GM23338 (cell line): ENCODE measurements at regions not wholly inside any gene's neighbourhood (a gene's known extent, or its start where the extent isn't known, plus 50 kb on each side); places are given as distances from the start of the nearest gene placed in this dataset.

Source experiments
- ATAC-seq: fragments of 200-7000 bp; cut with Tn5 transposase; 3 replicates; pipeline ENCODE4 v1.9.1; 2020
- DNase-seq: peaks from one replicate; pipeline ENCODE4 v3.0.0-alpha.2; 2015; ENCODE audit warnings: low spot score
- H2AFZ ChIP-seq: fragments of 200-600 bp; sonication (generic); 2 replicates; pipeline ENCODE4 v1.8.0; 2016; ENCODE audit warnings: antibody characterized with exemption, mild to moderate bottlenecking, moderate library complexity
- H3F3A ChIP-seq: fragments of 200-600 bp; sonication (generic); replicated peaks from 2 replicates; pipeline ENCODE4 v1.8.0; 2017; ENCODE audit warnings: antibody characterized with exemption, mixed run types, low read depth
- H3K27ac ChIP-seq: fragments of 200-600 bp; sonication (generic); 2 replicates; pipeline ENCODE4 v1.6.1; 2016; ENCODE audit warnings: low read depth
- H3K27me3 ChIP-seq: fragments of 200-600 bp; sonication (generic); 2 replicates; pipeline ENCODE4 v1.8.0; 2016; ENCODE audit warnings: mild to moderate bottlenecking, mixed run types, moderate library complexity; ENCODE audit not compliant: insufficient read depth
- H3K36me3 ChIP-seq: fragments of 200-600 bp; sonication (generic); 2 replicates; pipeline ENCODE4 v1.8.0; 2016; ENCODE audit warnings: mild to moderate bottlenecking; ENCODE audit not compliant: insufficient read depth
- H3K4me1 ChIP-seq: fragments of 200-600 bp; sonication (generic); 2 replicates; pipeline ENCODE4 v1.8.0; 2016; ENCODE audit warnings: mild to moderate bottlenecking, moderate library complexity; ENCODE audit not compliant: insufficient read depth
- H3K4me2 ChIP-seq: fragments of 200-600 bp; sonication (generic); 2 replicates; pipeline ENCODE4 v1.7.1; 2017; ENCODE audit warnings: mixed run types
- H3K4me3 ChIP-seq: fragments of 200-600 bp; sonication (generic); 2 replicates; pipeline ENCODE4 v1.6.1; 2016; ENCODE audit warnings: mixed run types
- H3K79me2 ChIP-seq: fragments of 200-600 bp; sonication (generic); replicated peaks from 2 replicates; pipeline ENCODE4 v1.8.0; 2017; ENCODE audit warnings: mild to moderate bottlenecking; ENCODE audit not compliant: insufficient read depth
- H3K9me2 ChIP-seq: fragments of 200-600 bp; sonication (generic); 2 replicates; pipeline ENCODE4 v1.8.0; 2017; ENCODE audit not compliant: insufficient read depth
- H4K20me1 ChIP-seq: fragments of 200-600 bp; sonication (generic); replicated peaks from 2 replicates; pipeline ENCODE4 v1.8.0; 2017; ENCODE audit warnings: mild to moderate bottlenecking; ENCODE audit not compliant: insufficient read depth
- H3K27ac Mint-ChIP-seq: 2 replicates; pipeline ENCODE4 v1.8.0; 2020; ENCODE audit warnings: inconsistent platforms, mild to moderate bottlenecking, moderate library complexity, mixed read lengths
- H3K27me3 Mint-ChIP-seq: 3 replicates; pipeline ENCODE4 v1.8.0; 2022; ENCODE audit warnings: low read depth, mild to moderate bottlenecking, moderate library complexity, mixed read lengths, inconsistent platforms; ENCODE audit not compliant: insufficient read depth, poor library complexity
- H3K36me3 Mint-ChIP-seq: 3 replicates; pipeline ENCODE4 v1.8.0; 2021; ENCODE audit warnings: low read depth, mild to moderate bottlenecking, inconsistent platforms, moderate library complexity, mixed read lengths
- H3K4me1 Mint-ChIP-seq: 3 replicates; pipeline ENCODE4 v1.8.0; 2020; ENCODE audit warnings: mild to moderate bottlenecking, inconsistent platforms, mixed read lengths
- H3K4me3 Mint-ChIP-seq: 3 replicates; pipeline ENCODE4 v1.8.0; 2021; ENCODE audit warnings: moderate library complexity, mild to moderate bottlenecking, inconsistent platforms, mixed read lengths
- H3K9me3 Mint-ChIP-seq: 3 replicates; pipeline ENCODE4 v1.8.0; 2020; ENCODE audit warnings: moderate library complexity, mild to moderate bottlenecking, inconsistent platforms, mixed read lengths
- EZH2 ChIP-seq: fragments of 200-600 bp; sonication (generic); IDR thresholded peaks from one replicate; pipeline ENCODE4 v1.8.0; 2017; ENCODE audit warnings: antibody characterized with exemption, mild to moderate bottlenecking, low read depth; ENCODE audit not compliant: unreplicated experiment
- NANOG ChIP-seq: IDR thresholded peaks from 2 replicates; pipeline ENCODE4 v1.6.1; 2016; ENCODE audit warnings: antibody characterized with exemption, borderline replicate concordance
- POLR2AphosphoS5 ChIP-seq: IDR thresholded peaks from 2 replicates; pipeline ENCODE4 v1.6.1; 2016; ENCODE audit warnings: antibody characterized with exemption, low read depth
- STAT1 ChIP-seq: IDR thresholded peaks from one replicate; pipeline ENCODE4 v1.6.1; 2016; ENCODE audit warnings: antibody characterized with exemption; ENCODE audit not compliant: unreplicated experiment
- ZNF114 ChIP-seq: fragments of 250-450 bp; sonication (Bioruptor Pico); IDR thresholded peaks from 2 replicates; pipeline ENCODE4 v1.5.0; 2020; ENCODE audit warnings: mild to moderate bottlenecking, moderate library complexity
- ZNF331 ChIP-seq: fragments of 250-450 bp; sonication (Bioruptor Pico); IDR thresholded peaks from 2 replicates; pipeline ENCODE4 v1.5.0; 2020; ENCODE audit warnings: low read depth, mild to moderate bottlenecking, moderate library complexity
- TF ChIP-seq, protein P1 (sequence below): fragments of 250-450 bp; sonication (Bioruptor Pico); IDR thresholded peaks from 2 replicates; pipeline ENCODE4 v1.5.0; 2020; ENCODE audit warnings: mild to moderate bottlenecking, moderate library complexity
- TF ChIP-seq, protein P2 (sequence below): IDR thresholded peaks from one replicate; pipeline ENCODE4 v1.6.1; 2018; ENCODE audit warnings: antibody characterized with exemption; ENCODE audit not compliant: unreplicated experiment

DNA sequence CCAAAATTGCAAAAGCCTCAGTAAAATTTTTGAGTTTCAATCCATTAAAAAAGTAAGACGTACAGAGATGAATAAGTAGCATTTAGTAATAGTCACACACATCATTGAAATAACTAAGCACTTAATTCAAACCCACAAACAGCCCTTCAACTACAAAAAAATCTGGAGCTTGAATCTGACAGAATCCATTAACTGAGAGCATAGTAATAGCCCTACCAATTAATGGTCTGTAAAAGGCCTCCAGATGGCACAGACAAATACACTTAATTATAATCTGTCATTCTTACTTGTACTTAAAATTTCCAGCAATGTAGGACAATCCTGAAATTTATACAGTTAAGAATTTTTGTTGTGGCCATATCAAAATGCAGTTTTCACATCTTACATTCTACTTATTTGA, 246.9 kb downstream of the VGLL3 start (continued):
- TF ChIP-seq, protein P1, sequence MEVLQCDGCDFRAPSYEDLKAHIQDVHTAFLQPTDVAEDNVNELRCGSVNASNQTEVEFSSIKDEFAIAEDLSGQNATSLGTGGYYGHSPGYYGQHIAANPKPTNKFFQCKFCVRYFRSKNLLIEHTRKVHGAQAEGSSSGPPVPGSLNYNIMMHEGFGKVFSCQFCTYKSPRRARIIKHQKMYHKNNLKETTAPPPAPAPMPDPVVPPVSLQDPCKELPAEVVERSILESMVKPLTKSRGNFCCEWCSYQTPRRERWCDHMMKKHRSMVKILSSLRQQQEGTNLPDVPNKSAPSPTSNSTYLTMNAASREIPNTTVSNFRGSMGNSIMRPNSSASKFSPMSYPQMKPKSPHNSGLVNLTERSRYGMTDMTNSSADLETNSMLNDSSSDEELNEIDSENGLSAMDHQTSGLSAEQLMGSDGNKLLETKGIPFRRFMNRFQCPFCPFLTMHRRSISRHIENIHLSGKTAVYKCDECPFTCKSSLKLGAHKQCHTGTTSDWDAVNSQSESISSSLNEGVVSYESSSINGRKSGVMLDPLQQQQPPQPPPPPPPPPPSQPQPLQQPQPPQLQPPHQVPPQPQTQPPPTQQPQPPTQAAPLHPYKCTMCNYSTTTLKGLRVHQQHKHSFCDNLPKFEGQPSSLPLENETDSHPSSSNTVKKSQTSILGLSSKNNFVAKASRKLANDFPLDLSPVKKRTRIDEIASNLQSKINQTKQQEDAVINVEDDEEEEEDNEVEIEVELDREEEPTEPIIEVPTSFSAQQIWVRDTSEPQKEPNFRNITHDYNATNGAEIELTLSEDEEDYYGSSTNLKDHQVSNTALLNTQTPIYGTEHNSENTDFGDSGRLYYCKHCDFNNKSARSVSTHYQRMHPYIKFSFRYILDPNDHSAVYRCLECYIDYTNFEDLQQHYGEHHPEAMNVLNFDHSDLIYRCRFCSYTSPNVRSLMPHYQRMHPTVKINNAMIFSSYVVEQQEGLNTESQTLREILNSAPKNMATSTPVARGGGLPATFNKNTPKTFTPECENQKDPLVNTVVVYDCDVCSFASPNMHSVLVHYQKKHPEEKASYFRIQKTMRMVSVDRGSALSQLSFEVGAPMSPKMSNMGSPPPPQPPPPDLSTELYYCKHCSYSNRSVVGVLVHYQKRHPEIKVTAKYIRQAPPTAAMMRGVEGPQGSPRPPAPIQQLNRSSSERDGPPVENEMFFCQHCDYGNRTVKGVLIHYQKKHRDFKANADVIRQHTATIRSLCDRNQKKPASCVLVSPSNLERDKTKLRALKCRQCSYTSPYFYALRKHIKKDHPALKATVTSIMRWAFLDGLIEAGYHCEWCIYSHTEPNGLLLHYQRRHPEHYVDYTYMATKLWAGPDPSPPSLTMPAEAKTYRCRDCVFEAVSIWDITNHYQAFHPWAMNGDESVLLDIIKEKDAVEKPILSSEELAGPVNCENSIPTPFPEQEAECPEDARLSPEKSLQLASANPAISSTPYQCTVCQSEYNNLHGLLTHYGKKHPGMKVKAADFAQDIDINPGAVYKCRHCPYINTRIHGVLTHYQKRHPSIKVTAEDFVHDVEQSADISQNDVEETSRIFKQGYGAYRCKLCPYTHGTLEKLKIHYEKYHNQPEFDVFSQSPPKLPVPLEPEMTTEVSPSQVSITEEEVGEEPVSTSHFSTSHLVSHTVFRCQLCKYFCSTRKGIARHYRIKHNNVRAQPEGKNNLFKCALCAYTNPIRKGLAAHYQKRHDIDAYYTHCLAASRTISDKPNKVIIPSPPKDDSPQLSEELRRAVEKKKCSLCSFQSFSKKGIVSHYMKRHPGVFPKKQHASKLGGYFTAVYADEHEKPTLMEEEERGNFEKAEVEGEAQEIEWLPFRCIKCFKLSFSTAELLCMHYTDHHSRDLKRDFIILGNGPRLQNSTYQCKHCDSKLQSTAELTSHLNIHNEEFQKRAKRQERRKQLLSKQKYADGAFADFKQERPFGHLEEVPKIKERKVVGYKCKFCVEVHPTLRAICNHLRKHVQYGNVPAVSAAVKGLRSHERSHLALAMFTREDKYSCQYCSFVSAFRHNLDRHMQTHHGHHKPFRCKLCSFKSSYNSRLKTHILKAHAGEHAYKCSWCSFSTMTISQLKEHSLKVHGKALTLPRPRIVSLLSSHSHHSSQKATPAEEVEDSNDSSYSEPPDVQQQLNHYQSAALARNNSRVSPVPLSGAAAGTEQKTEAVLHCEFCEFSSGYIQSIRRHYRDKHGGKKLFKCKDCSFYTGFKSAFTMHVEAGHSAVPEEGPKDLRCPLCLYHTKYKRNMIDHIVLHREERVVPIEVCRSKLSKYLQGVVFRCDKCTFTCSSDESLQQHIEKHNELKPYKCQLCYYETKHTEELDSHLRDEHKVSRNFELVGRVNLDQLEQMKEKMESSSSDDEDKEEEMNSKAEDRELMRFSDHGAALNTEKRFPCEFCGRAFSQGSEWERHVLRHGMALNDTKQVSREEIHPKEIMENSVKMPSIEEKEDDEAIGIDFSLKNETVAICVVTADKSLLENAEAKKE: no peak
- TF ChIP-seq ZNF331 (no peak), NANOG (no peak), ZNF114 (CRISPR knock-in tag) (no peak), STAT1 (no peak), EZH2 (no peak)
- TF ChIP-seq, protein P2, sequence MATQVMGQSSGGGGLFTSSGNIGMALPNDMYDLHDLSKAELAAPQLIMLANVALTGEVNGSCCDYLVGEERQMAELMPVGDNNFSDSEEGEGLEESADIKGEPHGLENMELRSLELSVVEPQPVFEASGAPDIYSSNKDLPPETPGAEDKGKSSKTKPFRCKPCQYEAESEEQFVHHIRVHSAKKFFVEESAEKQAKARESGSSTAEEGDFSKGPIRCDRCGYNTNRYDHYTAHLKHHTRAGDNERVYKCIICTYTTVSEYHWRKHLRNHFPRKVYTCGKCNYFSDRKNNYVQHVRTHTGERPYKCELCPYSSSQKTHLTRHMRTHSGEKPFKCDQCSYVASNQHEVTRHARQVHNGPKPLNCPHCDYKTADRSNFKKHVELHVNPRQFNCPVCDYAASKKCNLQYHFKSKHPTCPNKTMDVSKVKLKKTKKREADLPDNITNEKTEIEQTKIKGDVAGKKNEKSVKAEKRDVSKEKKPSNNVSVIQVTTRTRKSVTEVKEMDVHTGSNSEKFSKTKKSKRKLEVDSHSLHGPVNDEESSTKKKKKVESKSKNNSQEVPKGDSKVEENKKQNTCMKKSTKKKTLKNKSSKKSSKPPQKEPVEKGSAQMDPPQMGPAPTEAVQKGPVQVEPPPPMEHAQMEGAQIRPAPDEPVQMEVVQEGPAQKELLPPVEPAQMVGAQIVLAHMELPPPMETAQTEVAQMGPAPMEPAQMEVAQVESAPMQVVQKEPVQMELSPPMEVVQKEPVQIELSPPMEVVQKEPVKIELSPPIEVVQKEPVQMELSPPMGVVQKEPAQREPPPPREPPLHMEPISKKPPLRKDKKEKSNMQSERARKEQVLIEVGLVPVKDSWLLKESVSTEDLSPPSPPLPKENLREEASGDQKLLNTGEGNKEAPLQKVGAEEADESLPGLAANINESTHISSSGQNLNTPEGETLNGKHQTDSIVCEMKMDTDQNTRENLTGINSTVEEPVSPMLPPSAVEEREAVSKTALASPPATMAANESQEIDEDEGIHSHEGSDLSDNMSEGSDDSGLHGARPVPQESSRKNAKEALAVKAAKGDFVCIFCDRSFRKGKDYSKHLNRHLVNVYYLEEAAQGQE: no peak

DNA sequence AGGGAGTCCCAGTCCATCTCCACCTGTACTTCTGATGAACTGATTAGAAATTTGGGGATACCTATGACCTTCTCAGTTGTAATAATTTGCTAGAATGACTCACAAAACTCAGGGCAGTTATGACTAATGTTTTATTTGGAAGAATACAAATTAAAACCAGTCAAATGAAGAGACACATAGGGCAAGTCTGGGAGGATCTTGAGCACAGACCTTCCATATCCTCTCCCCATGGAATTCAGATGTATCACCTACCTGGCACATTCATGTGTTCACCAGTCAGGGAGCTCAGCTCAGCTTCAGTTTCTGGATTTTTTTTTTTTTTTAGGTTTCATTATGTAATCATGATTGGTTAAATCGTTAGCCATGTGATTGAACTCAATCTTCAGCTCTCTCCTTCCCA, 247.7 kb downstream of the VGLL3 start:
- Histone ChIP-seq H2AFZ (no peak overlapping the region), H3K27ac (no peak overlapping the region), H3K4me2 (no peak overlapping the region), H3K4me3 (no peak overlapping the region), H3K9me2 (no peaks in the 10 kb centered on the region), H3F3A (no peaks in the 10 kb centered on the region), H3K79me2 (no peaks in the 10 kb centered on the region), H3K36me3 (no peaks in the 10 kb centered on the region), H3K4me1 (no peaks in the 10 kb centered on the region), H3K27me3 (no peaks in the 10 kb centered on the region), H4K20me1 (no peaks in the 10 kb centered on the region)
- ATAC-seq (no peak), DNase-seq (no peak)
- Mint-ChIP-seq H3K27me3 (peaks cover 1% of the 10 kb centered on the region), H3K9me3 (no peaks in the 10 kb centered on the region), H3K36me3 (no peaks in the 10 kb centered on the region), H3K4me1 (no peaks in the 10 kb centered on the region), H3K4me3 (no peak overlapping the region), H3K27ac (no peak overlapping the region)
- TF ChIP-seq POLR2AphosphoS5 (no peak), NANOG (no peak), ZNF331 (no peak)
